Left ventricle myocardium superior (tissue), 1 donor: ENCODE measurements at regions not wholly inside any gene's neighbourhood (a gene's known extent, or its start where the extent isn't known, plus 50 kb on each side); places are given as distances from the start of the nearest gene placed in this dataset.
"Not testable (repeated sequence)": the region's sequence is repeated elsewhere in the genome, so short reads cannot be mapped to it uniquely, and the experiment has no call there.

Source experiments
- ATAC-seq: fragments of 200-7000 bp; cut with Tn5 transposase; one replicate; pipeline ENCODE4 v1.9.1; 2020; ENCODE audit warnings: mild to moderate bottlenecking, moderate library complexity
- DNase-seq: peaks from one replicate; pipeline ENCODE4 v3.0.0-alpha.2; 2020
- intact Hi-C: fragments of 100-400 bp; cut with micrococcal nuclease; formaldehyde crosslinking; loops from one replicate; pipeline ENCODE4 v1.11.0; 2022
- donor health status: DM: no; HTN: yes; CAD: no; lungs with severe emphysema.

DNA sequence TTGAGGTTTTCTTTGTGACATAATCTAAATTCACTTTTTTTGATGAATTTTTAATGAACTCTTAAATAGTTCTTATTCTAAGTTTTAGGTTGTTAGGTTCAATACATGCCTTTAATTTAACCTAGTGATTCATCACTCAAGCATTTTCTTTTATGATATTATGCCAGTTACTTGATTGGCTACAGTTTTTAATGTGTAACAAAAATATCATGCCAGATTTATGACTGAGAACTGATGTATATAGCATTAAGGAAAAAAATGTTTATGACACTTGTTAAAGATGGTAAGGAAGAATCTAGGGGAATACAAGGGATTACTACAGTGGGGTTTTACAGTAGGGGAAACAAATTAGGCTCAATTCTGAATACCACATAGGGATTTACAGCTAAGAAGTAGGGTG, 103.1 kb downstream of the VGLL3 start:
- DNase-seq (no peak), ATAC-seq (no peak)
- intact Hi-C loops, result no loop called here

DNA sequence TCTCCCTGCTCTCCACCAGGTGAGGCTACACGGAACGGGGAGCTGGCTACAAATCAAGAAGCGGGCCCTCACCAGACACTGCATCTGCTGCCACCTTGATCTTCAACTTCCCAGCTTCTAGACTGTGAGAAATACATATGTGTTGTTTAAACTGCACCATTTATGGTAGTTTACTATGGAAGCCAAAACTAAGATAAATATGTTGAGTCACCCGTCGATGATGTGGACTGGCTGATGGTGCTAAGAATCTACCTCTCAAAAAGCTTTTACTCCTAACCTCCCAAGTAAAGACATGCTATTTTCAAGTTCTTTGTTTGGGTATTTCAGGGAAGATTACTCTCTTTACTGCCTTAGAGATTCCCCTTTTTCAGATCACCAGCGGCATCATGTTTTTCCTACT, 110.9 kb downstream of the VGLL3 start:
- intact Hi-C loops, result no loop called here
- DNase-seq (no peak), ATAC-seq (no peak)

DNA sequence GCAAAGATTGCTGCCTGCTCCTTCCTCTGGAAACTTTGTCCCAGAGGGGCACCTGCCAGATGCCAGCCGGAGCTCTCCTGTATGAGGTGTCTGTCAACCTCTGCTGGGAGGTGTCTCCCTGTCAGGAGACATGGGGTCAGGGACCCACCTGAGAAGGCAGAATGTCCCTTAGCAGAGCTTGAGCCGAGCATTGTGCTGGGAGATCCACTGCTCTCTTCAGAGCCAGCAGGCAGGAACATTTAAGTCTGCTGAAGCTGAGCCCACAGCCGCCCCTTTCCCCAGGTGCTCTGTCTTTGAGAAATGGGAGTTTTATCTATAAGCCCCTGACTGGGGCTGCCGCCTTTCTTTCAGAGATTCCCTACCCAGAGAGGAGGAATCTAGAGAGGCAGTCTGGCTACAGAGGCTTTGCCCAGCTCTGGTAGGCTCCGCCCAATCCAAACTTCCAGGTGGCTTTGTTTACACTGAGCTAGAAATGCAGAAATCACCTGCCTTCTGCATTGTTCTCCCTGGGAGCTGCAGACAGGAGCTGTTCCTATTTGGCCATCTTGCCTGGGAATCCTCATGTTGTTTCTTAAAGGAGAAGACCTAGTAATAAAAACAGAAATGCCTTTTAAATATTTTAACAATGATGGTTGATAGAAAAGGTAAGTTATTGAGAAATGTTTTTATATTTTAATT, 114.3 kb downstream of the VGLL3 start:
- intact Hi-C loops, DNase-seq, ATAC-seq: not testable (repeated sequence)

DNA sequence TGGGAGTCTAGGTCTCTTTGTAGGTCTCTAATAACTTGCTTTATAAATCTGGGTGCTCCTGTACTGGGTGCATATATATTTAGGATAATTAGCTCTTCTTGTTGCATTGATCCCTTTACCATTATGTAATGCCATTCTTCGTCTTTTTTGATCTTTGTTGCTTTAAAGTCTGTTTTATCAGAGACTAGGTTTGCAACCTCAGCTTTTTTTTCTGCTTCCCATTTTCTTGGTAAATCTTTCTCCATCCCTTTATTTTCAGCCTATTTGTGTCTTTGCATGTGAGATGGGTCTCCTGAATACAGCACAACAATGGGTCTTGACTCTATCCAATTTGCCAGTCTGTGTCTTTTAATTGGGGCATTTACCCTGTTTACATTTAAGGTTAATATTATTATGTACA, 116.2 kb downstream of the VGLL3 start:
- DNase-seq, intact Hi-C loops, ATAC-seq: not testable (repeated sequence)

DNA sequence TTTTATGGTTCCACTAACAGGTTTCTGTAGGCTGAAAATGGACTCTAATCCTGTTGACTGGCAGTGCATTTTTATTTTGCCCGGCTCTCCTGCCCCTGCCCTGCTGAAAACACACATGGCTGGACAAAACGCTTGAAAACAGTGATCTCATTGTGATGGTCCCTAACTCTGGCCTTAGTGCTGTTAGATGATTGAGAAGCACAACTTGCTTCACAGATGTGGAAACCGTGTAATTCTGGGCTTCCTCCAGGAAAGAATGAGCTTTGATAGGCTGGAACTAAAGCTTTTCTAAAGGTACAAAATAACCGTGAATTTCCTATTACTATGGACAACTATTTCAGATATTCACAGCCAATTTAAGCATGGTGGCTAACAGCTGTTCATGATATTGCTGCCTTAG, 121.4 kb downstream of the VGLL3 start:
- no peak for ATAC-seq
- intact Hi-C loops, result no loop called here
- no peak for DNase-seq

DNA sequence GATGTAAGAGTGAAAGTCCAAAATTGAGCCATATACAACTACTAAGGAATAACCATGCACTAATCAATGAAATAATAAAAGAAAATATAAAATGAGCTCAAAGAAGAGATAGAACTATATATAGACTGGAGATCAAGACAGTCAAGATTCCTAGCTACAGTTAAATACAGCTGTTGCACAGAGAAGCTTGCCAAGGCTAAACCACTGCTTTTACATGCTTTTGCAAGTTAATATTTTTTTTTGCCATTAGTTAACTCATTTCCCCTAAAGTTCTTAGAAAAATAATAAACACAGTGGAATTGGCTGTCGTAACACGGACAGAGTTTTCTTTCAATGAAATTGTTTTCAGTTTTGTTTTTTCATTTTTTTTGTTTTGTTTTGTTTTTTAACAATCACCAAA, 123.0 kb downstream of the VGLL3 start:
- ATAC-seq (no peak), DNase-seq (no peak)

DNA sequence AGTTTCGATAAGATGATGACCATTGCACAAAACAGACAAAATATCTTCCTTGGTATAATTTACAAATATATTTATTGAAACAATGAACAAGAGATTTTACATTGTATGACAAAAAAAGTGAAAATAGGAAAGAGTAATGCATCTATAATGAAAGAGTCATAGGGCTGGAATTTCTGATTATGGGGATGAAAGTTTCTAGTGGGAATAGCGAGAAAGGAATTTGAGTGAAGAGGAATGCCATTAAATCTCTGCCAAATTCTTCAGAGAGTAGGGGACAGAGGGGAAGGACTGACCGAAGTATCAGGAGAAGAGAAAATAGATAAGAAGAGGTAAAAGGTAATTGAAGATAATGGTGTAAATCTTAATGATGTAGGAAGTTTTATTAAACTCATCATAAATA, 125.4 kb downstream of the VGLL3 start:
- ATAC-seq, result no peak
- no peak for DNase-seq
- intact Hi-C loops, result no loop called here

More for the DNA sequence above, 123.0 kb downstream of the VGLL3 start:
- intact Hi-C loops, result no loop called here

DNA sequence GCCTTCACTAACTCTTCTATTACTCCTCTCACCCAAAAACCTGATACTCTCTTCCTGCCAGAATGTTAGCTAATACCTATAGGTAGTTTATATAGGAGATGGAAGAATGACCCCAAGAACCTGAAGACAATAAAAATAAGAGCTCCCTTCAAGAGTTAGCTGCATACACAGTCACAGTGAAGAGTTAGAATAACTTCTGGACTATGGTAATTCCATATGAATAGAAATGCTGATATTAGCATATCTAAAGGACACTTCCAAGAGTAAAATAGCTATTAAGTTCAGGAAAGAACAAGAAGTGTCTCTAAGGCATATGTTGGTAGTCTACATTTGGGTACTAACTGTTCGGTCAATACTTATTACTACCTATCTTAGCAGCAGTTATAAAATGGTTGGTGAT, 134.2 kb downstream of the VGLL3 start:
- ATAC-seq, result no peak
- DNase-seq, result no peak
- intact Hi-C loops, result no loop called here

DNA sequence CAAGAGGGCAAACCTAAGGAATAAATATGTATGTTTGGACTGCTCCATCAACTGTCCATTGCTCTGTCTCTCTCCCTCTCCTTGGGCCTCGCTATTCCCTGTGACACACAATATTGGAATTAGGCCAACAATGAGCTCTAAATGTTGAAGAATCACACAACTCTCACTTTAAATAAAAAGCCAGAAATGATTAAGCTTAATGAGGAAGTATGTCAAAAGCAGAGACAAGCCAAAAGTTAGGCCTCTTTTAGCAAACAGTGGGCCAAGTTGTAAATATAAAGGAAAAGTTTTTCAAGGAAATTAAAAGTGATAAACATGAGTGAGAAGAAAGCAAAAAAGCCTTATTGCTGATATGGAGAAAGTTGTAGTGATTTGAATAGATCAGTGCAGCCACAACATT, 141.0 kb downstream of the VGLL3 start:
- intact Hi-C loops, result no loop called here
- no peak for DNase-seq
- no peak for ATAC-seq

DNA sequence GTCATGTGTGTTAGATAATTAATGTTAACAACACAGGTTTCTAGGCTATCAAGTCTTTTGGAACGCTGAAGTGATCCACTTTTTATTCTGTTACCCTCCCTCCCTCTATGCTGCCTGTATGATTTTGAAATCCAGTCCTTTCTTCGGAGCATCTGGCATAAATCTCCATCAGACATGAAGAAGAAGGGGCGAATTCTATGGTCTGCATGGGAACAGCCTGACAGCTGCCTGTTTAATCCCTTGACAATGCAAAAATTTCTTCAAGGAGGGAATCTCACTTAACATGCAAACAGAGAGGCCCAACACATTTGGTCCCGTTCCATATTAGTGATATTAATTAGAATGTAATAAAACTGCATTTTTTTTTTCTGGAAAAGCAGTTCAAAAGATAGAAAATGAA, 145.2 kb downstream of the VGLL3 start:
- no peak for DNase-seq
- no peak for ATAC-seq
- intact Hi-C loops, result no loop called here

DNA sequence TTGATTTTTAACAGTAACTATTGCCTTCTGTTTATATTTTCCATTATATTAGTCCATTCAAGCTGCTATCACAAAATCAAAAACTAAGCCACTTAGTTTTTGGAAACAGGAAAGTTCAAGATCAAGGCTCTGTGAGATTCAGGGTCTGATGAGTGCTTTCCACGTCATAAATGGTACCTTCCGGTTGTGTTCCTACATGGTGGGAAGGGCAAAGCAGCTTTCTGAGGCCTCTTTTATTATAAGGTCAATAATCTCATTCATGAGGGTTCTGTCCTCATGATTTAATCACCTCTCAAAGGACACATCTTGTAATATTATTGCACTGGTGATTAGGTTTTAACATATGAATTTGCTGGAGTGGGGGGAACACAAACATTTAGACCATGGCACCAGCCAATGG, 152.0 kb downstream of the VGLL3 start:
- ATAC-seq (no peak), DNase-seq (no peak)
- intact Hi-C loops, result no loop called here

DNA sequence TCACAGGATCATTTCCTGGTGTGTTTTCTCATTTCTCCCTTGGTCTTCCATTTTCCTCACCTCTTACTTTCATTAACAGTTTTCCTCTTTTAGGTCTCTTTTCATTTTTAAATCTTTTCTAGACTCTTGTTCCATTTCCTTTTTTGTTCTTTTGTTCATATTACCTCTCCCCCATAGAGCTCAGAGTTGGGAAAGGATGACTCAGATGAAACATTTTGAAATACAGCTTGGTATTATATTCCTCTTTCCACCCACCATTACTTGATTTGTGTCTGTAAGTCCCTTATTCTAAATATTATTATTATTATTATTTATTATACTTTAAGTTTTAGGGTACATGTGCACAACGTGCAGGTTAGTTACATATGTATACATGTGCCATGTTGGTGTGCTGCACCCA, 153.1 kb downstream of the VGLL3 start:
- ATAC-seq (no peak), DNase-seq (no peak)
- intact Hi-C loops, result no loop called here

DNA sequence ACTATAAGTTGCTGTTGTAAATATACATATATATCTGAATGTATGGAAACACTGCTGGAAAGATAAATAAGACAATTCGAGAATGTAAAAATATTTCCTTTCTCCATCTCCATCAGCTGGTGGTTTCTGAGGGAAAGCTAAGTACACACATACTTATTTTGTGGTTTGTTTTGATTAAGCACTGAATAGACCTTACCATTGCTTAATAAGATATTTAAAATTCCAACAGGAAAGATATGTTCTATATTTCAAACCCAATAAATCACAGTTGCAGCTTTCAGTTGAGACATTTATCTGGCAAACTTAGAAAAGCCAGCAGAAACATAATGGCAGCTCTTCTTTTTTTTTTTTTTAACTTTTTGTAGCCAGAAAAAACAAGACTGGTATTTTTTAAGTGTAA, 160.4 kb downstream of the VGLL3 start:
- intact Hi-C loops, result no loop called here
- ATAC-seq, result no peak

DNA sequence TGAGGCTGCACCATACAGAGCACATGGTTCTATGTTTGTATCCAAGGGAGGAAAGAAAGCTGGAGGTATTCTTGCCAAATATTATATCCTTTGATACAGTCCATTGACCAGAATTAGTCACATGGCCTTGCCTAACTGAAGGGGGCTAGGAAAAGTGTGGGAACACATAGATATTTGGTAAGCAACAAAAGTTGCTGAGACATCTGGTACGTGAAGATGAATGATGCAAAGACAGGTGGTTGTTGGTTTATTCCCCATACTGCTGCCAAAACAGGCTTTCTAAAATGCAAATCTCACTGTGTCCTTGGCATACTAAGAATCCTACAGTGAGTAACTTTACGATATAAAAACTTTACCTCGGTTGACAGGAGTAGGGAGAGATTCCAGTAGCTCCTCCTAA, 162.2 kb downstream of the VGLL3 start:
- intact Hi-C loops, result no loop called here
- ATAC-seq (no peak), DNase-seq (no peak)

More for the DNA sequence above, 160.4 kb downstream of the VGLL3 start:
- DNase-seq, result no peak

DNA sequence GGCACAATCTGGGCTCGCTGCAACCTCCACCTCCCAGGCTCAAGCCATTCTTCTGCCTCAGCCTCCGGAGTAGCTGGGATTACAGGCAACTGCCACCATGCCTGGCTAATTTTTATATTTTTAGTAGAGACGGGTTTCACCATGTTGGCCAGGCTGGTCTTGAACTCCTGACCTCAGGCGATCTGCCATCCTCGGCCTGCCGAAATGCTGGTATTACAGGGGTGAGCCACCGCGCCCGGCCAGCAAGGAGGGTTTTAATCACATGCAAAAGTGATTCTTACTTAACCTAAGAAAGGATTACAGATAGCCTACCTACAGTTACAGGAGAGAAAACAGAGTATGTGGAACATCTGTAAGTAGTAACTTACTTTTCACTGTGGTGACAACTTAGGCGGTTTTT, 163.4 kb downstream of the VGLL3 start:
- ATAC-seq, result not testable (repeated sequence)

DNA sequence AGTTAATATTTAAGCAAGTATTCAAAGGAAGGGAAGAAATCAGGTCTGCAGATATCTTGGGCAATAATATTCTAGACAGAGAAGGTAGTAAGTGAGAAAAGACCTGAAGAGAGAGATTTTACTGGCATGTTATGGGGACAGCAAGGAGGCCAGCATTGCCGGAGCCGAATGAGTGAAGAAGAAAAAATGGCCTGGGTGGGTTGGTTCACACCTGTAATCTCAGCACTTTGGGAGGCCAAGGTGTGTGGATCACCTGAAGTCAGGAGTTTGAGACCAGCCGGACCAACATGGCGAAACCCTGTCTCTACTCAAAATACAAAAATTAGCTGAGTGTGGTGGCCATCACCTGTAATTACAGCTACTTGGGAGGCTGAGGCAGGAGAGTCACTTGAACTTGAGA, 164.7 kb downstream of the VGLL3 start:
- DNase-seq, result no peak
- ATAC-seq, result no peak
- intact Hi-C loops, result no loop called here

More for the DNA sequence above, 163.4 kb downstream of the VGLL3 start:
- DNase-seq, intact Hi-C loops: not testable (repeated sequence)

DNA sequence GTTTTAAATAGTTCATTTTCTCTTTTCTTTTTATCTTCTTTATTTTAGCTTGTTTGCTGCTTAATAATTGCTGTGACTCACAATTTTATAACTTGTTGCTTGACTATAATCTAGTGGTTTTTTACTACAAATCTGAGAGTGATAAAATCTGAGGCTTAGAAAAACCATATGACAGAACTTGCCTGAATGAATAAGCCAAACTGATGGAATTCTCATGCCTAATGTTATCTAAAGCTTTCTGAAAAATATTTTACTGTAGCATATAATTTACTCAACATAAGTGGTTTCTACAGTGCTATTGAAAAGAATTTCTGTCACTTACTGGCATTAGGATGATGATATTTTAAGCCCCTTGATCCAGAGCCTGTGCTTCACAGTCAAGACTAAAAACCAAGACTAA, 175.1 kb downstream of the VGLL3 start:
- DNase-seq (no peak), ATAC-seq (no peak)
- intact Hi-C loops, result no loop called here

DNA sequence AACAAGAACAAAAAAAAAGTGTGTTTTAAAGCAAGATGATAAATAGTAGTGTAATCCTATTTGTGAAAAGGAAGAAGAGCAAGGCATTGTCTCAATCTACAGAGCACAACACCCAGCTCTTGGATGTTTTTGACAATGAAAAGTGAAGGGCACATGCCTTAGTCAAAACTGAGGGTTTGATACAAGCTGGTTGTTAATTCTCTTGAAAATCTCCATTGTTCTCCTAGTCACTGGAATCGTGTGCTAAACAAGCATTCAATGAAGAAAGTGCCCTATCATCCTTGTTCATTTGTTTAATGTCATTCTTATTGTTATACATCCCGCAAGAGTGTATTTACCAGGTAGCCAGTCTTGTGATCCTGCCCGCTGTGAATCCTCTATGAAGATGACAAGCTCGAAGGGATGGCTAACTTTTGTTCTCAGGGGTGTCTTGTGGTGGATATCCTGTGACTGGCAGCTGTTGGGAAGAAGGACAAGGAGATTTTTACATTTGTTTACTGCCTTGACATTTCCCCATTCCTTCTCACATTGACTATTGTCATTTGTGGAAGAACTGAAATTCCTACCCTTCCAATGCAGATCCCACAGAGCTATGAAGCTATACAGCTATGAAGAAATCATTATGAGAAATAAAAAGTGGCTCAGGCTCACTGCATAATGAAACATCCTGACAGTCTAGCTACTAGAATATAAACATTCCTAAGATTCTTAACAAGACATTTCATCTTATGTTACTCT, 175.9 kb downstream of the VGLL3 start:
- intact Hi-C loops, result no loop called here

DNA sequence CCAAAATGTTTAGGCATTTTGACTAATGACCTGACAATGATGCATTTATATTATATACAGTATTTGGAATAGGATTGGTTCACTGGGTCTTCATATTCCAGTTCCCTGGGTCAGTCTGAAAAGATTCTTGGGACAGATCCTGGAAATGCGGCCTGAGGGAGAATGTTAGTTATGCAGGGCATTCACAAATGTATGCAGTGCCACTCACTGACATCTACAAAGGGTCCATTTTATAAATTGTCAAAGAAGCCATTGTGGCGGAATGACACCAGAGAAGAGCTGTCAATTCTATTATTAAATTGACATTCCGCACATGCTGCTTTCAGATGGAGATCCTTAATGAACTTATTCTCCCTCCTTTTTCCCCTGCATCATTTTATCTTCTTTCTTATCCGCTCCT, 176.6 kb downstream of the VGLL3 start:
- intact Hi-C loops, result no loop called here
- ATAC-seq, result no peak
- DNase-seq, result no peak

More for the DNA sequence above, 175.9 kb downstream of the VGLL3 start:
- DNase-seq, result no peak
- no peak for ATAC-seq

DNA sequence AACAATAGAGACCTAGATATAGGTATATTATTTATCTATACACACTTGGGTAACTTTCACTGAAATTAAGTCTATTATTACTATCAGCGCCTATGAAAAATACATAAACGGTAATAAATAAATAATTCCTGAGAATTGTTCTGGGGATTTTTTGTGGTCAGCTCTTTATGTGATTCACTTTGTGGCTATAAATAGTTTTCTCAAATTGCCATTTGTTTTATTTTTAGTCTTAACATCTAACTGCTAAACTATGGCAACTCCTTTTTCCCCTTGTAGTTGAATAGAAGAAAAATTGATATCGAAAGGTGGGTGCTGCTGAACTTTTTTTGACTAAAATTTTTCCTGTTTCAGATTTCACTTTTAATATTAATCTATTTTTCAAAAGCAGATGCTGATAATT, 189.0 kb downstream of the VGLL3 start:
- intact Hi-C loops, result no loop called here
- DNase-seq, result no peak
- ATAC-seq, result no peak

DNA sequence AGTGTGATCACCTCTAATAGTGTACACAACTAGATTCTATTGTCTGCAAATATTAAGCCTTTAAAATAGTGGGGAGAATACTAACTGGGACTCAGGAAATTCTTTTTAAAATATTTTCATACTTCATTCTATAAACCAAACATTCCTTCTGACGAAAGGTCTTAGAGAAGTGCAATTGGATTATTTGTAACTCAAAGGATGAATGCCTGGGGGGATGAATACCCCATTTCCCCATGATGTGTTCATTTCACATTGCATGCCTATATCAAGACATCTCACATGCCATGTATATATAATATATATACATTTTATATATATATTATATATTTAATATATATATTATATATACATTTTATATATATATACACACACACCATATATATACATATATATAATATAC, 189.9 kb downstream of the VGLL3 start:
- no peak for DNase-seq
- intact Hi-C loops, result no loop called here
- ATAC-seq, result no peak
